HG03066 (cell line): ENCODE measurements at regions not wholly inside any gene's neighbourhood (a gene's known extent, or its start where the extent isn't known, plus 50 kb on each side); places are given as distances from the start of the nearest gene placed in this dataset.

ENCODE experiments used
- ATAC-seq: cut with Tn5 transposase; IDR thresholded peaks from one replicate; pipeline ENCODE4 v1.9.1; 2021; ENCODE audit warnings: low read depth; ENCODE audit not compliant: unreplicated experiment

GRCh38 chr13:39100996-39101738, 62.9 kb downstream of the NHLRC3 start:
- no peak for ATAC-seq

- ATAC-seq = no peak
These were observed 64.8 kb downstream of the NHLRC3 start for GRCh38 chr13:39102981-39103490.

- ATAC-seq = no peak
These were observed 66.9 kb downstream of the NHLRC3 start for GRCh38 chr13:39105110-39105509.

GRCh38 chr13:39106216-39107005, 68.2 kb downstream of the NHLRC3 start:
- no peak for ATAC-seq

- ATAC-seq = no peak
These were observed 69.3 kb downstream of the NHLRC3 start for GRCh38 chr13:39107561-39107960.

GRCh38 chr13:39108783-39109182, 70.5 kb downstream of the NHLRC3 start:
- ATAC-seq = no peak

GRCh38 chr13:39110518-39111097, 72.4 kb downstream of the NHLRC3 start:
- ATAC-seq = no peak

GRCh38 chr13:39111145-39111544, 72.9 kb downstream of the NHLRC3 start:
- ATAC-seq = no peak

GRCh38 chr13:39119422-39119821, 81.2 kb downstream of the NHLRC3 start:
- no peak for ATAC-seq

- no peak for ATAC-seq
These were observed 85.3 kb downstream of the NHLRC3 start for GRCh38 chr13:39123578-39123977.

GRCh38 chr13:39129213-39129612, 91.0 kb downstream of the NHLRC3 start:
- ATAC-seq = no peak

- no peak for ATAC-seq
These were observed 92.0 kb downstream of the NHLRC3 start for GRCh38 chr13:39130301-39130700.

- no peak for ATAC-seq
These were observed 94.3 kb downstream of the NHLRC3 start for GRCh38 chr13:39132286-39133230.

- no peak for ATAC-seq
These were observed 95.5 kb downstream of the NHLRC3 start for GRCh38 chr13:39133781-39134180.

GRCh38 chr13:39134574-39134973, 96.3 kb downstream of the NHLRC3 start:
- no peak for ATAC-seq

- ATAC-seq = no peak
These were observed 106.1 kb downstream of the NHLRC3 start for GRCh38 chr13:39144391-39144790.

- no peak for ATAC-seq
These were observed 106.8 kb downstream of the NHLRC3 start for GRCh38 chr13:39144941-39145533.

GRCh38 chr13:39148513-39148961, 110.3 kb downstream of the NHLRC3 start:
- no peak for ATAC-seq

- ATAC-seq = no peak
These were observed 111.6 kb downstream of the NHLRC3 start for GRCh38 chr13:39149896-39150295.

GRCh38 chr13:39154041-39154440, 115.8 kb downstream of the NHLRC3 start:
- no peak for ATAC-seq
